ENCODE measurements at regions not wholly inside any gene's neighbourhood (a gene's known extent, or its start where the extent isn't known, plus 50 kb on each side); places are given as distances from the start of the nearest gene placed in this dataset.

GRCh38 chr6:129967427-129967826, 51.0 kb upstream of the L3MBTL3 start:
- DNase-seq (ENCODE audit: low read depth in 2 of 2), result no peak

- no peak for DNase-seq (ENCODE audit: low read depth in 2 of 2)
Observed at GRCh38 chr6:129966125-129966524, 52.3 kb upstream of the L3MBTL3 start.

GRCh38 chr6:129965096-129965495, 53.3 kb upstream of the L3MBTL3 start:
- no peak for DNase-seq (ENCODE audit: low read depth in 2 of 2)

- no peak for DNase-seq (ENCODE audit: low read depth in 2 of 2)
Observed at GRCh38 chr6:129959358-129959930, 58.9 kb upstream of the L3MBTL3 start.

- no peak for DNase-seq (ENCODE audit: low read depth in 2 of 2)
Observed at GRCh38 chr6:129957941-129958898, 60.2 kb upstream of the L3MBTL3 start.

- DNase-seq (ENCODE audit: low read depth in 2 of 2), result no peak
Observed at GRCh38 chr6:129955584-129955983, 62.8 kb upstream of the L3MBTL3 start.

GRCh38 chr6:129954749-129955431, 63.5 kb upstream of the L3MBTL3 start:
- no peak for DNase-seq (ENCODE audit: low read depth in 2 of 2)

GRCh38 chr6:129947797-129948196, 70.6 kb upstream of the L3MBTL3 start:
- DNase-seq (ENCODE audit: low read depth in 2 of 2), result no peak

GRCh38 chr6:129946439-129947140, 71.8 kb upstream of the L3MBTL3 start:
- DNase-seq (ENCODE audit: low read depth in 2 of 2), result no peak

GRCh38 chr6:129943637-129944271, 74.6 kb upstream of the L3MBTL3 start:
- no peak for DNase-seq (ENCODE audit: low read depth in 2 of 2)

GRCh38 chr6:129940454-129941195, 77.8 kb upstream of the L3MBTL3 start:
- DNase-seq (ENCODE audit: low read depth in 2 of 2), result no peak

GRCh38 chr6:129938249-129939020, 77.3 kb upstream of the TMEM244 start:
- DNase-seq (ENCODE audit: low read depth in 2 of 2), result no peak

GRCh38 chr6:129936329-129937165, 75.4 kb upstream of the TMEM244 start:
- peak; percentile 25 to 33 for DNase-seq (ENCODE audit: low read depth in 2 of 2)

- DNase-seq (ENCODE audit: low read depth in 2 of 2), result no peak
Observed at GRCh38 chr6:129932321-129932720, 71.2 kb upstream of the TMEM244 start.

GRCh38 chr6:129929433-129929832, 68.3 kb upstream of the TMEM244 start:
- DNase-seq (ENCODE audit: low read depth in 2 of 2), result no peak

GRCh38 chr6:129923530-129924250, 62.6 kb upstream of the TMEM244 start:
- no peak for DNase-seq (ENCODE audit: low read depth in 2 of 2)

GRCh38 chr6:129921169-129921817, 60.2 kb upstream of the TMEM244 start:
- DNase-seq (ENCODE audit: low read depth in 2 of 2), result no peak

All from activated CD4-positive, alpha-beta T cell treated with anti-CD3 and anti-CD28 coated beads for 24 hours (primary cell).